AG09309 (cell line): ENCODE measurements at regions not wholly inside any gene's neighbourhood (a gene's known extent, or its start where the extent isn't known, plus 50 kb on each side); places are given as distances from the start of the nearest gene placed in this dataset.
"Not testable (repeated sequence)": the region's sequence is repeated elsewhere in the genome, so short reads cannot be mapped to it uniquely, and the experiment has no call there.

Experiments
- DNase-seq: peaks from one replicate; pipeline ENCODE4 v3.0.0-alpha.2; 2010; ENCODE audit warnings: low read depth
- H3K4me3 ChIP-seq: 2 replicates; pipeline ENCODE4 v1.5.1; 2011; ENCODE audit warnings: mild to moderate bottlenecking, low read depth, low read length, moderate library complexity; ENCODE audit not compliant: control insufficient read depth
- CTCF ChIP-seq: IDR thresholded peaks from 2 replicates; pipeline ENCODE4 v1.5.1; 2011; ENCODE audit warnings: mild to moderate bottlenecking, low read depth, low read length, inconsistent platforms; ENCODE audit not compliant: insufficient read depth, control insufficient read depth; ENCODE audit errors: missing control alignments

GRCh38 chr3:139127101-139127500 is 82.4 kb upstream of the PRR23C start:
- DNase-seq: peak; percentile 37
- no peak overlapping the region for H3K4me3 ChIP-seq
- TF ChIP-seq CTCF: no peak

GRCh38 chr3:139127629-139128028 is 82.9 kb upstream of the PRR23C start:
- DNase-seq: not testable (repeated sequence)

DNA sequence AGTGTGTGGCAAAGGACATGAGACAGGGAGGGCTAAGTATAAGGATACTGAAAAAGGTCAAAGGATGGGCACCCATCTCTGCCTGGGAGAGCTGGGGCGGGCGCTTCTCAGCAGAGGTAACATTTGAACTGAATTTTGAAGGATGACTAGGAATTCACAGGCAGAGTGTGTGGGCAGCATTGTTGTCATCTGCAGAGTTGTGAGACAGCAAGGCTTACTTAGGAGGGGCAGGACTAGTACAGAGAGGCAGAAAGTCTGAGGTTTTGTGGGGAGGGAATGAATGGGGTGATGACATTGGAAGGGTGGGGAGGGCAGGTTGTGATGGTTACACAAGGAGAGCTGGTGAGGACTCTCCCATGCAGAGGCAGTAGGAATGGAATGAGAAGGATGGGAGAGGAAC is 84.1 kb upstream of the PRR23C start:
- DNase-seq: peak; percentile 18
- TF ChIP-seq CTCF: no peak
- H3K4me3 ChIP-seq: no peak overlapping the region

More at GRCh38 chr3:139127629-139128028, 82.9 kb upstream of the PRR23C start:
- not testable (repeated sequence) for H3K4me3 ChIP-seq

DNA sequence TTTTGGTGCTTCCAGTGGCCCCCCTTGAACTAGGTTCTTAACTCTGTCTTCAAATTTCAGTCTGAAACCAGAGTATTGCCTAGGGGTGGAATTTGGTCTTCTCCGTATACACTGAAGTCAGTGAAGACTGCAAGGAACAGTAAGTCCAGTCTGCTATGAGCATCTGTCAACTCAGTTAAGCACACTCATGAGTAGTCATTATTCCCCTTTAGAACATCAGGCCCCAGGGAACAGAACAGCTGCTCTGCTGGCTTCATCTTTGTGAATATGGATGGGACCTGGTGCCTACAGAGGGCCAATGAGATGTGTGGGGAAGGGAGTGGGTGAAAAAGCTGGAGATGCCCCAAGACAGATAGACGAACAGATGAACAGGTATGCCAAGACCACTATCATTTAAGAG is 85.2 kb upstream of the PRR23C start:
- no peak for TF ChIP-seq CTCF
- no peak overlapping the region for H3K4me3 ChIP-seq
- no peak for DNase-seq

DNA sequence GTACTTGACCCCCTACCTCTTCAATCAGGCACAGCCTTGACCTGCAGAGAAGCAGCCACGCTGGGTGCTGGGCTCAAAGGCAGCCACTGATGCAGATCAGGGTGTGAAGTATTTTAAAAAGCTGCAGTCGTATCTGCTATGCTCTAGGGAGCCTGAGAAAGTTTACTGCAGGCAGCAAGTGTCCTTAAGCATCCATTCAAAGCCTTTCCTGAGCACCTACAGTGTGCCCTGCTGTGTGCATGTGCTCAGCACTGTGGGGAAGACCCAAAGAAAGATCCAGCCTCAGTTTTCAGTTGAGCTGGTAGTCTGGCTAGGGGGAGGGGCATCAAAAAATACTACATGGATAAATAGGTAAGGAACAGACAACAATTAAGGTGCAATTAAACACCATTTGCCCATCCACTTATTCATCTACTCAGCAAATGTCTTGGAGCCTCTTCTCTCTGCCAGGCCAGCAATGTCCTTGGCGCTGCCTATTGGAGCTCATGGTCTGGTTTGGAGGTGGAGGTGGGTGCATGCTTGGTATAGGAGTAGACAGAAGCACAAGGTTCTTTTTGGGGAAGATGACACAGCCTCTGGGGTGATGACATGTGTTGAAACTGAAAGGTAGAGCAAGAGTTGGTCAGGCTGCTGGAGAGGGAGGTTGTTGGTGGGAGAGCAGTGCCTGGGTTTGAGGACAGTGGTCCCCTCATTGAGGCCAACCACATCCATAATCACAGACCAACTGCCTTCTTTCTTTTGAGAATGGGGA is 85.9 kb upstream of the PRR23C start:
- no peak overlapping the region for H3K4me3 ChIP-seq
- no peak for TF ChIP-seq CTCF
- no peak for DNase-seq

DNA sequence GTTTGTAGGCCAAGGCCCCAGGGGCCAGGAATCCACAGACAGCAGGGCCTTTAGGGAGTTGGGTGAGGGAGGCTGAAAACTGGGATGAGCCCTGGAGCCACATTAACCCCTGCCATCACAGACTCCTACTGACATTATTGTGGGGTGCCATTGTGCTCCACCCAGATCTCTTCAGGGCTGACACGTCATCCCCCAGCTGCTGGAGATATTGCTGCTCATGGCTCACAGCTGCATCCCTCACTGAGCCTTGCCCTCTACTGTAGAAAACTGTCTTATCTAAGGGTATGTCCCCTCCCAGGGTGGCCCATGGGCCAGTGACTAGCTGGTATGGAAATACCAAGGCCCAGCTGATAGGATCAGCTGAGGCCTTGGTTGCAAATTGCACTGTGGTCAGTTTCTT is 87.3 kb upstream of the PRR23C start:
- DNase-seq: no peak
- no peak overlapping the region for H3K4me3 ChIP-seq
- TF ChIP-seq CTCF: no peak

GRCh38 chr3:139132976-139133375 is 88.3 kb upstream of the PRR23C start:
- no peak for DNase-seq
- no peak overlapping the region for H3K4me3 ChIP-seq
- TF ChIP-seq CTCF: no peak
